ENCODE measurements at regions not wholly inside any gene's neighbourhood (a gene's known extent, or its start where the extent isn't known, plus 50 kb on each side); places are given as distances from the start of the nearest gene placed in this dataset.
"Not testable (repeated sequence)": the region's sequence is repeated elsewhere in the genome, so short reads cannot be mapped to it uniquely, and the experiment has no call there.

GRCh38 chr2:66255136-66255535 is 179.8 kb upstream of the MEIS1 start:
- no peak for DNase-seq (ENCODE audit: low read depth)

GRCh38 chr2:66253066-66253465 is 181.9 kb upstream of the MEIS1 start:
- H3K4me3 ChIP-seq (replicated peaks; ENCODE audit: low read depth, low read length): no peak overlapping the region
- no peak for TF ChIP-seq CTCF (IDR thresholded peaks at IDR 0.05; ENCODE audit: low read length, missing control alignments)
- no peak for DNase-seq (ENCODE audit: low read depth)

More at GRCh38 chr2:66255136-66255535, 179.8 kb upstream of the MEIS1 start:
- TF ChIP-seq CTCF (IDR thresholded peaks at IDR 0.05; ENCODE audit: low read length, missing control alignments): no peak
- H3K4me3 ChIP-seq (replicated peaks; ENCODE audit: low read depth, low read length): no peak overlapping the region

GRCh38 chr2:66252109-66252508 is 182.8 kb upstream of the MEIS1 start:
- no peak for TF ChIP-seq CTCF (IDR thresholded peaks at IDR 0.05; ENCODE audit: low read length, missing control alignments)
- no peak for DNase-seq (ENCODE audit: low read depth)
- H3K4me3 ChIP-seq (replicated peaks; ENCODE audit: low read depth, low read length): no peak overlapping the region

- no peak for TF ChIP-seq CTCF (IDR thresholded peaks at IDR 0.05; ENCODE audit: low read length, missing control alignments)
- H3K4me3 ChIP-seq (replicated peaks; ENCODE audit: low read depth, low read length): no peak overlapping the region
- DNase-seq (ENCODE audit: low read depth): no peak
Observed at GRCh38 chr2:66251573-66251972, 183.4 kb upstream of the MEIS1 start.

GRCh38 chr2:66249089-66249488 is 185.8 kb upstream of the MEIS1 start:
- H3K4me3 ChIP-seq (replicated peaks; ENCODE audit: low read depth, low read length); DNase-seq (ENCODE audit: low read depth): not testable (repeated sequence)

- DNase-seq (ENCODE audit: low read depth); H3K4me3 ChIP-seq (replicated peaks; ENCODE audit: low read depth, low read length): not testable (repeated sequence)
Observed at GRCh38 chr2:66243809-66244208, 191.1 kb upstream of the MEIS1 start.

GRCh38 chr2:66242888-66243287 is 192.0 kb upstream of the MEIS1 start:
- H3K4me3 ChIP-seq (replicated peaks; ENCODE audit: low read depth, low read length); DNase-seq (ENCODE audit: low read depth): not testable (repeated sequence)

GRCh38 chr2:66242099-66242789 is 192.7 kb upstream of the MEIS1 start:
- DNase-seq (ENCODE audit: low read depth): no peak
- H3K4me3 ChIP-seq (replicated peaks; ENCODE audit: low read depth, low read length): no peak overlapping the region
- no peak for TF ChIP-seq CTCF (IDR thresholded peaks at IDR 0.05; ENCODE audit: low read length, missing control alignments)

Measured in fibroblast of pulmonary artery (primary cell).